H9 (cell line): ENCODE measurements at regions not wholly inside any gene's neighbourhood (a gene's known extent, or its start where the extent isn't known, plus 50 kb on each side); places are given as distances from the start of the nearest gene placed in this dataset.

Experiments
- DNase-seq: peaks from one replicate; pipeline ENCODE4 v3.0.0-alpha.2; 2017
- H2AFZ ChIP-seq: one replicate; pipeline ENCODE4 v1.6.1; 2013; ENCODE audit warnings: mild to moderate bottlenecking, low read length, control low read depth, moderate library complexity
- H2AK5ac ChIP-seq: 2 replicates; pipeline ENCODE4 v1.6.1; 2013; ENCODE audit warnings: low read length, control low read depth, mixed read lengths; ENCODE audit not compliant: insufficient read length
- H2BK120ac ChIP-seq: one replicate; pipeline ENCODE4 v1.6.1; 2013; ENCODE audit warnings: low read depth, mild to moderate bottlenecking, low read length, control low read depth, inconsistent platforms; ENCODE audit not compliant: poor library complexity, severe bottlenecking
- H2BK12ac ChIP-seq: 2 replicates; pipeline ENCODE4 v1.6.1; 2013; ENCODE audit warnings: low read length, control low read depth, mixed read lengths, low read depth; ENCODE audit not compliant: insufficient read length
- H2BK15ac ChIP-seq: 2 replicates; pipeline ENCODE4 v1.6.1; 2013; ENCODE audit warnings: low read depth, low read length, control low read depth
- H2BK20ac ChIP-seq: one replicate; pipeline ENCODE4 v1.6.1; 2013; ENCODE audit warnings: low read depth, mild to moderate bottlenecking, low read length, control low read depth, inconsistent platforms; ENCODE audit not compliant: poor library complexity, severe bottlenecking
- H2BK5ac ChIP-seq: 2 replicates; pipeline ENCODE4 v1.6.1; 2013; ENCODE audit warnings: low read length, control low read depth, mixed read lengths; ENCODE audit not compliant: insufficient read length
- H3K14ac ChIP-seq: 2 replicates; pipeline ENCODE4 v1.6.1; 2013; ENCODE audit warnings: low read length, control low read depth; ENCODE audit not compliant: insufficient read depth
- H3K18ac ChIP-seq: 2 replicates; pipeline ENCODE4 v1.6.1; 2013; ENCODE audit warnings: low read depth, mild to moderate bottlenecking, mixed read lengths, low read length, control low read depth; ENCODE audit not compliant: insufficient read length
- H3K23ac ChIP-seq: 2 replicates; pipeline ENCODE4 v1.6.1; 2013; ENCODE audit warnings: low read length, control low read depth, mixed read lengths, low read depth; ENCODE audit not compliant: insufficient read length
- H3K23me2 ChIP-seq: 2 replicates; pipeline ENCODE4 v1.6.1; 2013; ENCODE audit warnings: low read depth, mild to moderate bottlenecking, mixed read lengths, low read length, control low read depth; ENCODE audit not compliant: insufficient read length, poor library complexity, severe bottlenecking
- H3K27ac ChIP-seq: 2 replicates; pipeline ENCODE4 v1.5.1; 2013; ENCODE audit warnings: low read length, control low read depth, mixed read lengths, low read depth; ENCODE audit not compliant: insufficient read length
- H3K27me3 ChIP-seq: 2 replicates; pipeline ENCODE4 v1.6.1; 2013; ENCODE audit warnings: low read length, control low read depth, inconsistent platforms; ENCODE audit not compliant: insufficient read depth
- H3K4ac ChIP-seq: 2 replicates; pipeline ENCODE4 v1.6.1; 2013; ENCODE audit warnings: low read depth, mild to moderate bottlenecking, control low read depth, inconsistent platforms, low read length, moderate library complexity
- H3K4me1 ChIP-seq: 2 replicates; pipeline ENCODE4 v1.6.1; 2013; ENCODE audit warnings: low read length, control low read depth, inconsistent platforms; ENCODE audit not compliant: insufficient read depth
- H3K4me2 ChIP-seq: 2 replicates; pipeline ENCODE4 v1.6.1; 2013; ENCODE audit warnings: low read length, control low read depth, mixed read lengths; ENCODE audit not compliant: insufficient read length, insufficient read depth
- H3K56ac ChIP-seq: 2 replicates; pipeline ENCODE4 v1.6.1; 2013; ENCODE audit warnings: low read depth, mild to moderate bottlenecking, mixed read lengths, low read length, control low read depth; ENCODE audit not compliant: insufficient read length
- H3K79me1 ChIP-seq: 2 replicates; pipeline ENCODE4 v1.6.1; 2013; ENCODE audit warnings: low read depth, mild to moderate bottlenecking, moderate library complexity, low read length, control low read depth, inconsistent platforms; ENCODE audit not compliant: insufficient read depth, poor library complexity, severe bottlenecking
- H3K79me2 ChIP-seq: 2 replicates; pipeline ENCODE4 v1.6.1; 2013; ENCODE audit warnings: low read length, control low read depth, inconsistent platforms; ENCODE audit not compliant: insufficient read depth
- H3K9ac ChIP-seq: 2 replicates; pipeline ENCODE4 v1.6.1; 2013; ENCODE audit warnings: low read length, control low read depth, mixed read lengths; ENCODE audit not compliant: insufficient read length; ENCODE audit errors: extremely low read depth
- H3K9me3 ChIP-seq: one replicate; pipeline ENCODE4 v1.6.1; 2013; ENCODE audit warnings: low read depth, low read length, inconsistent platforms; ENCODE audit not compliant: control insufficient read depth
- H3T11ph ChIP-seq: one replicate; pipeline ENCODE4 v1.6.1; 2013; ENCODE audit warnings: mild to moderate bottlenecking, low read length, control low read depth, inconsistent platforms
- H4K20me1 ChIP-seq: one replicate; pipeline ENCODE4 v1.6.1; 2013; ENCODE audit not compliant: control insufficient read depth, insufficient read length, insufficient read depth
- H4K5ac ChIP-seq: 2 replicates; pipeline ENCODE4 v1.6.1; 2013; ENCODE audit warnings: low read depth, mild to moderate bottlenecking, mixed read lengths, low read length, control low read depth; ENCODE audit not compliant: insufficient read length
- H4K8ac ChIP-seq: replicated peaks from 2 replicates; pipeline ENCODE4 v1.6.1; 2013; ENCODE audit warnings: low read length, control low read depth, mixed read lengths, low read depth; ENCODE audit not compliant: insufficient read length
- H4K91ac ChIP-seq: 2 replicates; pipeline ENCODE4 v1.6.1; 2013; ENCODE audit warnings: low read depth, mild to moderate bottlenecking, moderate library complexity, mixed read lengths, low read length, control low read depth; ENCODE audit not compliant: insufficient read length
- H3K27ac Mint-ChIP-seq, 3 experiments: 2 replicates in 2 of 3; 3 replicates in 1 of 3; pipeline ENCODE4 v1.8.0; 2020 to 2021; ENCODE audit warnings: mixed read lengths in 3 of 3, mild to moderate bottlenecking in 1 of 3, moderate library complexity in 1 of 3
- H3K27me3 Mint-ChIP-seq: 2 replicates; pipeline ENCODE4 v1.8.0; 2021; ENCODE audit warnings: low read depth, mild to moderate bottlenecking, moderate library complexity, mixed read lengths
- H3K36me3 Mint-ChIP-seq, 3 experiments: 2 replicates in 2 of 3; 3 replicates in 1 of 3; pipeline ENCODE4 v1.8.0; 2020 to 2021; ENCODE audit warnings: low read depth in 3 of 3, mixed read lengths in 3 of 3; ENCODE audit not compliant: insufficient read depth in 1 of 3
- H3K4me1 Mint-ChIP-seq, 2 experiments: 2 replicates each; pipeline ENCODE4 v1.8.0; 2020; ENCODE audit warnings: mixed read lengths in 2 of 2
- H3K4me3 Mint-ChIP-seq, 2 experiments: 2 replicates in 1 of 2; 3 replicates in 1 of 2; pipeline ENCODE4 v1.8.0; 2020 to 2021; ENCODE audit warnings: mild to moderate bottlenecking in 2 of 2, mixed read lengths in 2 of 2, moderate library complexity in 1 of 2
- H3K9me3 Mint-ChIP-seq, 2 experiments: 2 replicates in 1 of 2; 3 replicates in 1 of 2; pipeline ENCODE4 v1.8.0; 2020; ENCODE audit warnings: mild to moderate bottlenecking in 2 of 2, mixed read lengths in 2 of 2, moderate library complexity in 1 of 2
- CTCF ChIP-seq: fragments of 200-600 bp; sonication (generic); conservative IDR thresholded peaks from 3 replicates; pipeline ENCODE4 v1.8.0; 2021; ENCODE audit warnings: antibody characterized with exemption, mild to moderate bottlenecking
- WGBS: extraction: QIAGEN DNeasy Blood & Tissue Kit; methylation state at CpG from one replicate; pipeline ENCODE4 v1.1.7; 2013; ENCODE audit warnings: missing lambda C conversion rate, low lambda C conversion rate, mixed read lengths; ENCODE audit not compliant: insufficient read length; ENCODE audit errors: extremely low coverage; 5-methylcytosine and 5-hydroxymethylcytosine counted together

- Mint-ChIP-seq H3K4me3 (no peak overlapping the region), H3K27me3 (no peaks in the 10 kb centered on the region), H3K4me1 (peaks cover 17% of the 10 kb centered on the region in 2 experiments), H3K9me3 (no peaks in the 10 kb centered on the region; a peak in 1 of 5 replicates), H3K36me3 (no peaks in the 10 kb centered on the region), H3K27ac (0 out of 7 replicates have a peak overlapping the region, but pooled peaks of 1 of the 3 experiments have one; percentile 42)
- H3K79me2 ChIP-seq = no peaks in the 10 kb centered on the region
- H3K18ac ChIP-seq = no peak overlapping the region
- H3T11ph ChIP-seq = no peak overlapping the region
- H2BK120ac ChIP-seq = no peak overlapping the region
- TF ChIP-seq CTCF = no peak
- no peak overlapping the region for H2BK12ac ChIP-seq
- no peak overlapping the region for H2AFZ ChIP-seq
- H4K91ac ChIP-seq = no peak overlapping the region
- no CpG with 5 or more reads among the region's 1 CpG for WGBS
- no peak overlapping the region for H3K9ac ChIP-seq
- no peaks in the 10 kb centered on the region for H3K9me3 ChIP-seq
- no peak overlapping the region for H2BK15ac ChIP-seq
- no peaks in the 10 kb centered on the region for H3K23me2 ChIP-seq
- H3K79me1 ChIP-seq = no peaks in the 10 kb centered on the region
- H2BK5ac ChIP-seq = no peak overlapping the region
- no peaks in the 10 kb centered on the region for H3K4me1 ChIP-seq
- H4K8ac ChIP-seq = no peak overlapping the region
- no peak overlapping the region for H2BK20ac ChIP-seq
- no peak overlapping the region for H3K4me2 ChIP-seq
- H4K5ac ChIP-seq = no peak overlapping the region
- no peak overlapping the region for H2AK5ac ChIP-seq
- no peak for DNase-seq
- H3K27me3 ChIP-seq = no peaks in the 10 kb centered on the region
- H3K56ac ChIP-seq = no peak overlapping the region
- no peak overlapping the region for H3K14ac ChIP-seq
- H3K27ac ChIP-seq = no peak overlapping the region
- H3K23ac ChIP-seq = no peak overlapping the region
- no peaks in the 10 kb centered on the region for H4K20me1 ChIP-seq
- no peak overlapping the region for H3K4ac ChIP-seq
Measured at GRCh38 chr2:12010059-12010458, 263.6 kb downstream of the LPIN1 start.
